DMS153 (cell line): ENCODE measurements at regions not wholly inside any gene's neighbourhood (a gene's known extent, or its start where the extent isn't known, plus 50 kb on each side); places are given as distances from the start of the nearest gene placed in this dataset.

Experiments
- DNase-seq: peaks from one replicate; lab custom pipeline; 2025; lab: John Stamatoyannopoulos, UW

- no peak for DNase-seq
Observed at GRCh38 chr3:74347563-74348268, 266.7 kb downstream of the CNTN3 start.

DNA sequence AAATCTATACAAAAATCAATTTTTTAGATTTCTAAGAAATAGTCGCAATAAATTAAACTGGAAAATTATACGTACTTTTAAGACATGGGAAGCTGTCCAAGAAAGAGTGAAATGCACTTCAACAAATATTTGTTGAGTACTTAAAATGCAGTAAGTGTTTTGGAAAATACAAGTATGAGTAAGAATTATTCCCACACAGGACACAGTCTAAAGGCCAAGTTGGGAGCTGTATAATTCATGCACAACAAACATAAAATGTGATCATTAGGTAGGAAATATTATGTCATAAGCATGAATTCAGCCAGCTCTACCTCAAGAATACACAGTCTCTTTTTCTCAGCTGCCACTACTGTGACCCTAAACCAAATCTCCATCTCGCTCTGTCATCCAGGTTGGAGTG, 267.6 kb downstream of the CNTN3 start:
- DNase-seq, result no peak

GRCh38 chr3:74345701-74346100, 268.8 kb downstream of the CNTN3 start:
- no peak for DNase-seq

DNA sequence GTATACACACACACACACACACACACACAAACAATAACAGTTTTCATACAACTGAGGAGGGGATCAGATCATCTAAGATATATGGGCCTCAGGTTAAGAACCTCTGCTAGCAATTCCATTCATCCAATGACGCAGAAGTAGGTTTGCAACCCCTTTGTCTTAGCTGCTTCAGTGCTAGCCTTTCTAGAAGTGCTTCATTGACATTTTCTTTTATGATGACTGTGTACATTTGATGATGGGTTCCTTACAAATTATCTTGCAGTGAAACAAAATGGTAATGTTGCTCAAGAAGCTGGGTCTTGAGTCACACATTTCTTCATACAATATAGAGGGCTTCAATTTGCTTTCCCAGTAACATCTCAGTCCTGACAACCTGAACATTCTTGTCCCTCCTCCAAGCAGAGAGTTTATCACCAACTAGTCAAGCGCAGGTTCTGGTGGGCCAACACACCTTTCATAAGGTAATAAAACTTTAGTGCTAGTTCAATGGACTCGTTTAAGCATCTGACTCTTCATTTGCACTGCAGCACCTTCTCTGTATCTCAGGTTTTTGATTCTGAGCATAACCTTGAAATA, 269.5 kb downstream of the CNTN3 start:
- no peak for DNase-seq

GRCh38 chr3:74343391-74343790, 271.1 kb downstream of the CNTN3 start:
- DNase-seq, result no peak

GRCh38 chr3:74338998-74339397, 275.5 kb downstream of the CNTN3 start:
- no peak for DNase-seq

GRCh38 chr3:74332165-74332564, 282.3 kb downstream of the CNTN3 start:
- no peak for DNase-seq

DNA sequence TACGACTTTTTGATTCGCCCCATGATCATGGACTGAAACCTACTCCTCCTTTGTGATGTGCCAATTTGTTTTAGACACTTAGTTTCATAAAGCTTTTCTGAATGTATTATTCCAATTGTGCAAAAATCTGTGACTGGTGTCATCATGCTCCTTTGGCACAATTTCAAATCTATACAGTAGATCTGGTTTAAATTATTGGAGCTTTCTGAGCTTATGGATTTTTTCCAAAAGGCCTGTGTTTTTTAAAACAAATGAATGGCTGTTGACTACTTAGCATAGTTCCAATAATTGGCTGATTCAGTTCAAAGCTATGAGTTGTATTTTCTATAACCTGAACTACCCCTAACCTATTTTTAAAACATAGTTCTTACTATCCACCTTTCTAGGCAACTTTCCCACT, 282.7 kb downstream of the CNTN3 start:
- no peak for DNase-seq

DNA sequence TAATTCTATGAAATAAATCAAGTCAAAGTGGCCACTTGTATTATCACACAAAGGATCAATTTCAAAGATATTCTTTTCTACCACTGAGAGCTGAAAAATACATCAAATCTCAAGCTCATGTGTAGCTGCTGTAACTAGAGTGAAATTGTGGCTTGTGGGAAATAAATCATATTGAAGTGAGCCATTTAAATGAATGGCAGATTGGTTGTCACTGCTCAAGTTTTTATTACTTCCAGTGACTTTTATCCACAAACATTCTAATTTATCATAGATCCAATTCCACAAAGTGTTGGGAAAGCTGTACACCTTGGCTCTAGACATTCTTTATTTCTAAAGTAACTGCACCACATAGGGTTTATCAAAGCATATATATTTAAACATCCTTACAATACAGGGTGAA, 285.4 kb downstream of the CNTN3 start:
- no peak for DNase-seq

DNA sequence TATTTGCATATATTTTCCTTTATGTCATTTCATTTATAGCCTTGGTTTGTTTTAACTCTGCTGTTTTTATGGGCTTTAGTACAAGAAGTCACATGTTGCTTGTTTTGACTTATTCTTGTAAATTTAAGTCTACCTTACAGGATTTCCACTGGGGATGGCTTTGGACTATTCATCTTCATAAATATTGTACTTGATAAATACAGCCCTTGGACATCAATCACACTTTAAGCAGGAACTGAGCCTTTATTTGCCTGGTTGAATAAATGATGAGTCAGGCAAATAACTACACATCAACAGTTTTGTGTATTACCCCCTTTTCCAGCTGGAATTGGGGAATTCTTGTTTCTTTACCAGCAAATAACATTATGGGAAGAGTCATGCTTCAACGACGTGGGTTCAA, 286.0 kb downstream of the CNTN3 start:
- DNase-seq, result no peak

DNA sequence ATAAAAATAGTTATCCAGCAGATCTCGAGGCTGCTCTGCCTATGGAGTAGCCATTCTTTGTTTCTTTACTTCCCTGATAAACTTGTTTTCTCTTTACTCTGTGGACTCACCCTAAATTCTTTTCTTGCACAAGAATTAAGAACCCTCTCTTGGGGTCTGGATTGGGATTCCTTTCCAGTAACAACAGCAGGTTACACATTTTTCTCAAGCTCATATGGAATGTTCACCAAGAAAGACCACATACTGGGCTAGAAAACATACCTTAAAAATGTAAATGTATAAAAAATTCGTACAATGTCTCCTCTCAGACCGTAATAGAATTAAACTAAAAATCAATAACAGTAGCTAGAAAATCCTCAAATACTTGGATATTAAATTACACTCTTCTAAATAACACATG, 299.2 kb downstream of the CNTN3 start:
- DNase-seq, result no peak

- DNase-seq, result no peak
Observed at GRCh38 chr3:74314696-74315095, 299.8 kb downstream of the CNTN3 start.

DNA sequence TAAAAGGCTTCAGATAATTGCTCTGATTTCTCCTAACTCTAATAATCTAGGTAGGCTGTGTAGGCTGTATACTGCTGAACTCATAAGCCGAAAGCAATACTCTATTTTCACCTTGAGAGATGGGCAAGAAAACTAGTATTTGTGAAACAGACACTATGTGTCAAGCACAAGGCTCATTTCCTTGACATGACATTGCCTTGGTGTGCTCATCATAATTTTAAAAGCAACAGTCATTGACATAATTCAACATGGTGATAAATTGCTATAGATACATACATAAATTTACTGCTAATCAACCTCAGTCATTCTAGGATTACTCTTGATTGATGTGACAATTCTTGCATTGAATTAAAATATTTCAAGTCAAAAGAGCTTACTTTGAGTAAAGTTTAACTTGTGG, 304.7 kb downstream of the CNTN3 start:
- no peak for DNase-seq

- no peak for DNase-seq
Observed at GRCh38 chr3:74304424-74304823, 310.0 kb downstream of the CNTN3 start.

- no peak for DNase-seq
Observed at GRCh38 chr3:74303711-74304110, 310.7 kb downstream of the CNTN3 start.

DNA sequence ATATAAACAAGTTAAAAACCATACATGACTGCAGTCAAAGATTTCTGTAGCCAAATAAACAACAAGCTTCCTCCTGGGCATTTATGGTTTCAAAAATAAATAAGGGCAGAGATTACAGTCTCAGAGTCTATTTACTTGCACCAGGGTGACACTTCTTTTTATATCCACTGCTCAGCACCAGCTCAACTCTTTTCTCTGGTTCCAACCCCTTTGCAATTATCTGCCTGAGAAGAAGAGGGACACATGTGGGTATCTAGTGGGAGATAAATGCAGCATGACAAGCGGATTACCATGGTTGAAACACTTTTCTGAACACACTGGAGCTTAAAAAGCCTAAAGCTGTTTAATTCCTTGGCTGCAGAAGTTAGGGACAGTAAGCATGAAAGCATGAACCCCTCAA, 311.5 kb downstream of the CNTN3 start:
- DNase-seq, result no peak

GRCh38 chr3:74302281-74302680, 312.2 kb downstream of the CNTN3 start:
- no peak for DNase-seq

- DNase-seq, result no peak
Observed at GRCh38 chr3:74301056-74301455, 313.4 kb downstream of the CNTN3 start.

DNA sequence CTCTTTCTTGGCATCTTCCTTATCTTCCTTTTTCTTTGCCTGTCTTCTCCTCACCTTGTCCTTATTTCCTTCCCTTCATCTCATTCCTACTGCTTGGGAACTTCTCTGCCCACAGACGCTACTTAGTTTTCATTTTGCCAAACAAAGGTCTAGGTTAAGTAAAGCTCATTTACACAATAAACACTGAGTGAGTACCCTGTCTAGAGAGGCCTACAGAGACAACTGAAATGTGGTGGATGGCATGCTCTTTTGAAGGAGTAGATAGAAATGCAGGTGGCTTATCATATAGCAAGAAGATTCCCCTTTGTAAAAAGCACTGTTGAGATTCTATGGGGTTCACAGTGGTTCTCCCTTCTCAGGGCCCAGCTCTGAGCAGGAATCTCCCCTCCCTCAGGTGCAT, 319.0 kb downstream of the CNTN3 start:
- DNase-seq, result no peak

DNA sequence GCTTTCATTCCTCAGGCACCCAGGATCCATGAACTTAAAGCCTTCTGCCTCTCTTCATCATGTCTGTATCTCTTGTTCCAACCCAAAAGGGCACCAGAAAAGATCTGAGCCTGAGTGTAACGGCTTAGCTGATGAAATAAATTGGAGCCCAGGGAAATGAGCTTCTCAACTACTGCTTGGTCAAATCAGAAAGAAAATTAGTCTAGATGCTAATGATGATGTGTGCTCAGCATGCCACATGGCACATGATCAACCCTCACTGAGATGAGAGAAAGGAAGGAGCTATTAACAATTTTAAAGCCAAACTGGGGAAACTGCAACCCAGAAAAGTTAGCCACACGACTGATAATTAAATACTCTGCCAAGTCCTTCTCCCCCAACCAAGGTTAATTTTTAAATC, 325.7 kb downstream of the CNTN3 start:
- DNase-seq, result no peak

DNA sequence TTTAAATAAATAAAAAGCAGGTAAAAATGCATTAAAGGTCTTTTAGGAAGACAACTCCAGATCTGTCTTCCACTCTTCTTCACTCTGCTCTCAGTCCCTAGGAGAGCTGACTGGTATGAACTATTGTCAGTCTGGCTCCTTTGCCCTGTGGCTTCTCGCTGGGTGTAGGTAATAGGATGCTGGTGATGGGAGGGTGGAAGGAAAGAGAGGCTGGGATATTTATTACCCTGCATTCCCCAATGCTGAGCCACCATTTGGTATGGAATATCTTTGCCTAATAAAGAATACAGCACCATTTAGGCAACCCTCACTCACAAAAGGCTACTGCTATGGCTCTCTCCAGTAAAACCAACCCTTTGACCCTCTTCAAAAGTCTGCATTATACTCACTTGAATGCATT, 326.9 kb downstream of the CNTN3 start:
- DNase-seq, result no peak

DNA sequence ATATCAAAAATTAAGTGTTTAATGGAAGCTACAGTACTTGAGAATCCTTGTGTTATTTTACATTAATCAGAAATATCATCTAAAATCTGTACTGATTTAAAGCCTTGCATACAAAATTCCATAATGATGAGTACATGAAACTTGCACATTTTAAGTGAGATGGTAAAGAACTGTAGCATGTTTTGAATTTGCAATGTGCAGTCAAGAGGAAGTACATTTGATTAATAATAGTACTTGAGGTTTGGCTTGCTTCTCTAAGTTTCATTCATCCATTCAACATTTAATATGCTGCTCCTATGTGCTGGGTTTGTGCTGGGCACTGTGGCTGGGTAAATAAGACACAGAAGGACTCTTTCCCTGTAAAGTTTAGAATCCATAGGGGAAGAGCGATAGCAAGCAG, 332.3 kb downstream of the CNTN3 start:
- no peak for DNase-seq

GRCh38 chr3:74281705-74282104, 332.8 kb downstream of the CNTN3 start:
- no peak for DNase-seq
